ENCODE measurements at regions not wholly inside any gene's neighbourhood (a gene's known extent, or its start where the extent isn't known, plus 50 kb on each side); places are given as distances from the start of the nearest gene placed in this dataset.

DNA sequence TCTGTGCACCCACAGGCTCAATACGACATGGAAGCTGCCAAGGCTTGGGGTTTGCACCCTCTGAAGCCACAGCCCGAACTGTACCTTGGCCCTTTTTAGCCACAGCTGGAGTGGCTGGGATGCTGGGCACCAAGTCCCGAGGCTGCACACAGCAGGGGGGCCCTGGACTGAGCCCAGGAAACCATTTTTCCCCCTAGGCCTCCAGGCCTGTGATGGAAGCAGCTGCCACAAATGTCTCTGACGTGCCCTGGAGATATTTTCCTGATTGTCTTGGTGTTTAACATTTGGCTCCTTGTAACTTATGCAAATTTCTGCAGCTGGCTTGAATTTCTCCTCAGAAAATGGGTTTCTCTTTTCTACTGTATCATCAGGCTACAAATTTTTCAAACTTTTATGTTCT lies 82.3 kb upstream of the LPAR1 start:
- peaks cover 4 to 7% (median 5%) of the 10 kb centered on the region in 5 donors for H3K9me3 Mint-ChIP-seq
- POLR2A ChIA-PET, result no interaction called here
- no peaks in the 10 kb centered on the region for H3K4me1 Mint-ChIP-seq

GRCh38 chr9:111118256-111118948 lies 80.1 kb upstream of the LPAR1 start:
- no peaks in the 10 kb centered on the region for H3K27me3 Mint-ChIP-seq
- no peak overlapping the region for H3K4me3 ChIP-seq (ENCODE audit: low read length)
- no peaks in the 10 kb centered on the region for H3K9me3 ChIP-seq (ENCODE audit: low read length)
- H3K27ac Mint-ChIP-seq, result no peak overlapping the region
- no peak overlapping the region for H3K4me3 Mint-ChIP-seq
- no peak for DNase-seq
- no peaks in the 10 kb centered on the region for H3K36me3 Mint-ChIP-seq
- ChIA-PET POLR2A (no interaction called here), CTCF (no interaction called here)
- no peaks in the 10 kb centered on the region for H3K36me3 ChIP-seq (ENCODE audit: insufficient read depth, low read length)
- no peaks in the 10 kb centered on the region for H3K27me3 ChIP-seq (ENCODE audit: insufficient read depth, low read length, poor library complexity, severe bottlenecking)
- H3K4me1 Mint-ChIP-seq, result no peaks in the 10 kb centered on the region
- H3K27ac ChIP-seq (ENCODE audit: low read depth, low read length), result no peak overlapping the region
- no peaks in the 10 kb centered on the region for H3K4me1 ChIP-seq (ENCODE audit: insufficient read depth, low read length)
- H3K9me3 Mint-ChIP-seq, result peaks cover 0 to 7% (median 4%) of the 10 kb centered on the region in 5 donors

More for the DNA sequence above, 82.3 kb upstream of the LPAR1 start:
- H3K27ac ChIP-seq (ENCODE audit: low read depth, low read length), result no peak overlapping the region
- H3K36me3 ChIP-seq (ENCODE audit: insufficient read depth, low read length), result no peaks in the 10 kb centered on the region
- no peak overlapping the region for H3K27ac Mint-ChIP-seq
- H3K27me3 ChIP-seq (ENCODE audit: insufficient read depth, low read length, poor library complexity, severe bottlenecking), result no peaks in the 10 kb centered on the region
- no peak overlapping the region for H3K4me3 ChIP-seq (ENCODE audit: low read length)
- H3K4me3 Mint-ChIP-seq, result no peak overlapping the region
- DNase-seq, result no peak
- CTCF ChIA-PET, result no interaction called here
- H3K9me3 ChIP-seq (ENCODE audit: low read length), result no peaks in the 10 kb centered on the region
- no peaks in the 10 kb centered on the region for H3K4me1 ChIP-seq (ENCODE audit: insufficient read depth, low read length)
- H3K27me3 Mint-ChIP-seq, result no peaks in the 10 kb centered on the region
- H3K36me3 Mint-ChIP-seq, result no peaks in the 10 kb centered on the region

DNA sequence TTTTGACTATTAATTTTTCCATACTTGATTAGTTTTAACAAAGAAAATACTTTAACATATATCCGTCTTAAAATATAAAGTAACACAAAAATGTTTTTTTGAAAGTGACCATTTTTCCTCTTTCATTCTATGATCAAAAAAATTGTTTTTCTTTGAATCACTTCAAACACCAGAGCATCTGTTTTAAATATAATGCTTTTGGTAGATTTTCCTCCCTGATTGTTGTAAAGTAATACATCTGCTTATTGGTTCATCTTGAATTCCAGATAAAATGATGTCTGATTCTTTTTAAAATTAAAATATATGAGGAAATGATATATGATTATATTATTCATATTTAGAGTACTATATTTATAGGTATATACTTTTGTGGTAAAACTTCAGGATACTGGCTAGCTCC lies 76.2 kb upstream of the LPAR1 start:
- Histone ChIP-seq H3K9me3 (ENCODE audit: low read length) (no peaks in the 10 kb centered on the region), H3K27ac (ENCODE audit: low read depth, low read length) (no peak overlapping the region), H3K4me3 (ENCODE audit: low read length) (no peak overlapping the region), H3K27me3 (ENCODE audit: insufficient read depth, low read length, poor library complexity, severe bottlenecking) (no peaks in the 10 kb centered on the region), H3K4me1 (ENCODE audit: insufficient read depth, low read length) (no peaks in the 10 kb centered on the region), H3K36me3 (ENCODE audit: insufficient read depth, low read length) (no peaks in the 10 kb centered on the region)
- CTCF ChIA-PET, result no interaction called here
- H3K9me3 Mint-ChIP-seq, result peaks cover 0 to 4% (median 1%) of the 10 kb centered on the region in 5 donors
- POLR2A ChIA-PET, result no interaction called here
- H3K4me1 Mint-ChIP-seq, result no peaks in the 10 kb centered on the region
- no peak overlapping the region for H3K4me3 Mint-ChIP-seq
- no peak overlapping the region for H3K27ac Mint-ChIP-seq
- H3K27me3 Mint-ChIP-seq, result peaks cover 0 to 2% of the 10 kb centered on the region in 2 donors
- H3K36me3 Mint-ChIP-seq, result no peaks in the 10 kb centered on the region
- DNase-seq, result no peak

GRCh38 chr9:111113712-111114111 lies 75.4 kb upstream of the LPAR1 start:
- H3K9me3 ChIP-seq (ENCODE audit: low read length), result no peaks in the 10 kb centered on the region
- no peaks in the 10 kb centered on the region for H3K4me1 ChIP-seq (ENCODE audit: insufficient read depth, low read length)
- Mint-ChIP-seq H3K27me3 (peaks cover 0 to 2% of the 10 kb centered on the region in 2 donors), H3K27ac (no peak overlapping the region), H3K36me3 (no peaks in the 10 kb centered on the region), H3K9me3 (peaks cover 0 to 2% (median 1%) of the 10 kb centered on the region in 5 donors), H3K4me3 (no peak overlapping the region), H3K4me1 (no peaks in the 10 kb centered on the region)
- H3K27me3 ChIP-seq (ENCODE audit: insufficient read depth, low read length, poor library complexity, severe bottlenecking), result no peaks in the 10 kb centered on the region
- POLR2A ChIA-PET, result no interaction called here
- DNase-seq, result no peak
- H3K36me3 ChIP-seq (ENCODE audit: insufficient read depth, low read length), result no peaks in the 10 kb centered on the region
- no peak overlapping the region for H3K27ac ChIP-seq (ENCODE audit: low read depth, low read length)
- no peak overlapping the region for H3K4me3 ChIP-seq (ENCODE audit: low read length)
- CTCF ChIA-PET, result no interaction called here

DNA sequence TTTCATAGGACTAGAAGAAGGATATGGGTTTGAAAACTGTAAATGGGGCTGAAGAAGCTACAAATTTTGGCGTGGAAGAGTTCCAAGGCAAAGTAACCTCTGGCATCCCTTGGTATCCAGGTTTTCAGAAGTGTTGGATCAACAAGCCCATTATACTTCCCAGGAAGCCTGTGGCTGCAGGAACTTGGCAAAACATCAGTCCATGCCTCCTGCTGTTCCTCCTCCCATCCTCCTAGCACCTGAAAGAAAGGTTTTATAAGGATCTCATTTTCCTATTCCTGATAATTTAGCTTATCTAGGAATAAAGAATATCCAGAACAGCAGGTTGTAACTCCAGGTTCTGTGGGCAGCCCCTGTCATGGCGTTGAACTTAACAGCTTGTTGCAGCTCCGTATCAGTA lies 72.5 kb upstream of the LPAR1 start:
- POLR2A ChIA-PET, result no interaction called here
- no peaks in the 10 kb centered on the region for H3K36me3 Mint-ChIP-seq
- no peak overlapping the region for H3K27ac Mint-ChIP-seq
- peaks cover 0 to 2% of the 10 kb centered on the region in 2 donors for H3K27me3 Mint-ChIP-seq
- CTCF ChIA-PET, result no interaction called here
- peaks cover 0 to 1% (median 0%) of the 10 kb centered on the region in 5 donors for H3K9me3 Mint-ChIP-seq
- H3K27me3 ChIP-seq (ENCODE audit: insufficient read depth, low read length, poor library complexity, severe bottlenecking), result no peaks in the 10 kb centered on the region
- DNase-seq, result no peak
- no peaks in the 10 kb centered on the region for H3K36me3 ChIP-seq (ENCODE audit: insufficient read depth, low read length)
- no peak overlapping the region for H3K4me3 Mint-ChIP-seq
- no peaks in the 10 kb centered on the region for H3K4me1 ChIP-seq (ENCODE audit: insufficient read depth, low read length)
- no peaks in the 10 kb centered on the region for H3K4me1 Mint-ChIP-seq
- H3K27ac ChIP-seq (ENCODE audit: low read depth, low read length), result no peak overlapping the region
- no peaks in the 10 kb centered on the region for H3K9me3 ChIP-seq (ENCODE audit: low read length)
- no peak overlapping the region for H3K4me3 ChIP-seq (ENCODE audit: low read length)

DNA sequence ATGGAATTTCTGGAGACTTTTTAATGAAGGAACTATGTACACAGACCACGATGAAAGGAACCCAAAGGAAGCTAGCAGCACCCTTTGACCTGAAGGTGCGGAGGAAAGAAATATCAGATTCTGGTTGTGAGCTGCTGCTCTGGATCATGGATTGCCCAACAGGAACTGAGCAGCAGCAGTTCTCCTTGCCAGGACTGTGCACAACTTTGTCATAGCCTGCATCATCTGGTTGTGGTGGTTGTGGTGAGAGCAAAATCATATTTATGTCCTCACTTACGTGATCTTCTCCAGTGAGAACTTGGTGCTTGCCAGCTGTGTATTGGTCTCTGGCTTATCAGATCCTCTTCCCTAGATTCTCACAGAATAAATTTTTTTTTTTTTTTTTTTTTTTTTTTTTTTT lies 70.7 kb upstream of the LPAR1 start:
- H3K9me3 ChIP-seq (ENCODE audit: low read length), result no peaks in the 10 kb centered on the region
- no peak for DNase-seq
- no peaks in the 10 kb centered on the region for H3K36me3 ChIP-seq (ENCODE audit: insufficient read depth, low read length)
- no peak overlapping the region for H3K27ac ChIP-seq (ENCODE audit: low read depth, low read length)
- Mint-ChIP-seq H3K4me1 (no peaks in the 10 kb centered on the region), H3K36me3 (no peaks in the 10 kb centered on the region), H3K9me3 (peaks cover 0 to 1% (median 0%) of the 10 kb centered on the region in 5 donors), H3K27me3 (peaks cover 0 to 2% of the 10 kb centered on the region in 2 donors), H3K27ac (no peak overlapping the region), H3K4me3 (no peak overlapping the region)
- ChIA-PET POLR2A (no interaction called here), CTCF (interaction anchor here (0.6 kb wide), 1 partner anchor 389 kb away, joined by 3 read pairs; no protein-coding TSS in a partner anchor)
- H3K4me1 ChIP-seq (ENCODE audit: insufficient read depth, low read length), result no peaks in the 10 kb centered on the region
- H3K4me3 ChIP-seq (ENCODE audit: low read length), result no peak overlapping the region
- H3K27me3 ChIP-seq (ENCODE audit: insufficient read depth, low read length, poor library complexity, severe bottlenecking), result no peaks in the 10 kb centered on the region

- H3K36me3 ChIP-seq (ENCODE audit: insufficient read depth, low read length), result no peaks in the 10 kb centered on the region
- H3K27ac ChIP-seq (ENCODE audit: low read depth, low read length), result no peak overlapping the region
These were observed 68.9 kb upstream of the LPAR1 start for GRCh38 chr9:111107141-111107540.

DNA sequence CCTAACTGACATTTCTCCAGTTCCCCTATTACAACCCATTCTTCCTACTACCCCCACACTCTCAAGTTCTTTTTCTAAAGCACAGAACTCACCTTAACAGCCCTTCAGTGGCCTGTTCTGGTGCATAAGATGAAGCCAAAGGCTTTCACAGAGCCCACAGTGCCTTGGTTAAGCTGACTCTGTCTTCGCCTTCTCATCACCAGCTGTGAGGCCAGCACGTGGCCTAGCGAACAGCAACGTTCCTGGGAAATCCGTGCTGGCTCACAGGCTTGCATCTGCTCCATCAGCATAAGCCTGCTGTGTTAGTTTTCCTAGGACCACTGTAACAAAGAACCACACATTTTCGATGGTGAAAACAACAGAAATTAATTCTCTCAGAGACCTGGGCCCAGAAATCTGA lies 67.9 kb upstream of the LPAR1 start:
- H3K27me3 Mint-ChIP-seq, result no peaks in the 10 kb centered on the region
- CTCF ChIA-PET, result no interaction called here
- no peak for DNase-seq
- no peak overlapping the region for H3K27ac ChIP-seq (ENCODE audit: low read depth, low read length)
- H3K36me3 Mint-ChIP-seq, result no peaks in the 10 kb centered on the region
- H3K4me3 Mint-ChIP-seq, result no peak overlapping the region
- POLR2A ChIA-PET, result no interaction called here
- no peaks in the 10 kb centered on the region for H3K9me3 ChIP-seq (ENCODE audit: low read length)
- no peaks in the 10 kb centered on the region for H3K4me1 Mint-ChIP-seq
- H3K27me3 ChIP-seq (ENCODE audit: insufficient read depth, low read length, poor library complexity, severe bottlenecking), result no peaks in the 10 kb centered on the region
- H3K4me1 ChIP-seq (ENCODE audit: insufficient read depth, low read length), result no peaks in the 10 kb centered on the region
- peaks cover 0 to 1% (median 0%) of the 10 kb centered on the region in 5 donors for H3K9me3 Mint-ChIP-seq
- H3K27ac Mint-ChIP-seq, result no peak overlapping the region
- H3K4me3 ChIP-seq (ENCODE audit: low read length), result no peak overlapping the region
- H3K36me3 ChIP-seq (ENCODE audit: insufficient read depth, low read length), result no peaks in the 10 kb centered on the region

More at GRCh38 chr9:111107141-111107540, 68.9 kb upstream of the LPAR1 start:
- H3K36me3 Mint-ChIP-seq, result no peaks in the 10 kb centered on the region
- DNase-seq, result no peak
- Histone ChIP-seq H3K27me3 (ENCODE audit: insufficient read depth, low read length, poor library complexity, severe bottlenecking) (no peaks in the 10 kb centered on the region), H3K4me1 (ENCODE audit: insufficient read depth, low read length) (no peaks in the 10 kb centered on the region), H3K4me3 (ENCODE audit: low read length) (no peak overlapping the region), H3K9me3 (ENCODE audit: low read length) (no peaks in the 10 kb centered on the region)
- H3K4me3 Mint-ChIP-seq, result no peak overlapping the region
- no peaks in the 10 kb centered on the region for H3K27me3 Mint-ChIP-seq
- POLR2A ChIA-PET, result no interaction called here
- CTCF ChIA-PET, result no interaction called here
- H3K27ac Mint-ChIP-seq, result no peak overlapping the region
- peaks cover 0 to 1% (median 0%) of the 10 kb centered on the region in 5 donors for H3K9me3 Mint-ChIP-seq
- no peaks in the 10 kb centered on the region for H3K4me1 Mint-ChIP-seq
